Keratinocyte (primary cell): ENCODE measurements at regions not wholly inside any gene's neighbourhood (a gene's known extent, or its start where the extent isn't known, plus 50 kb on each side); places are given as distances from the start of the nearest gene placed in this dataset.

Source experiments
- CTCF ChIP-seq, 3 experiments: IDR thresholded peaks in 1 of 3; conservative IDR thresholded peaks in 1 of 3; optimal IDR thresholded peaks in 1 of 3; 2 replicates in 2 of 3; 3 replicates in 1 of 3; pipeline versions ENCODE3 to v1.5.1; 2011; ENCODE audit warnings: low read length in 3 of 3, mild to moderate bottlenecking in 3 of 3, moderate library complexity in 2 of 3, control low read depth in 1 of 3, inconsistent platforms in 1 of 3; ENCODE audit not compliant: insufficient read depth in 2 of 3; ENCODE audit errors: extremely low read depth in 1 of 3
- EZH2 ChIP-seq: IDR thresholded peaks from one replicate; pipeline ENCODE4 v1.6.1; 2012; ENCODE audit warnings: inconsistent platforms, mild to moderate bottlenecking, low read length, moderate library complexity

- TF ChIP-seq CTCF (optimal IDR thresholded peaks at IDR 0.05 in 1 of 3, IDR thresholded peaks at IDR 0.05 in 1 of 3, conservative IDR thresholded peaks at IDR 0.05 in 1 of 3; ENCODE audit: extremely low read depth in 1 of 3, insufficient read depth in 2 of 3, low read length in 3 of 3) = no peak
- TF ChIP-seq EZH2 = no peak
Observed at GRCh38 chr11:112478806-112479205, 218.1 kb upstream of the PLET1 start.
